ENCODE measurements at regions not wholly inside any gene's neighbourhood (a gene's known extent, or its start where the extent isn't known, plus 50 kb on each side); places are given as distances from the start of the nearest gene placed in this dataset.
"Not testable (repeated sequence)": the region's sequence is repeated elsewhere in the genome, so short reads cannot be mapped to it uniquely, and the experiment has no call there.

DNA sequence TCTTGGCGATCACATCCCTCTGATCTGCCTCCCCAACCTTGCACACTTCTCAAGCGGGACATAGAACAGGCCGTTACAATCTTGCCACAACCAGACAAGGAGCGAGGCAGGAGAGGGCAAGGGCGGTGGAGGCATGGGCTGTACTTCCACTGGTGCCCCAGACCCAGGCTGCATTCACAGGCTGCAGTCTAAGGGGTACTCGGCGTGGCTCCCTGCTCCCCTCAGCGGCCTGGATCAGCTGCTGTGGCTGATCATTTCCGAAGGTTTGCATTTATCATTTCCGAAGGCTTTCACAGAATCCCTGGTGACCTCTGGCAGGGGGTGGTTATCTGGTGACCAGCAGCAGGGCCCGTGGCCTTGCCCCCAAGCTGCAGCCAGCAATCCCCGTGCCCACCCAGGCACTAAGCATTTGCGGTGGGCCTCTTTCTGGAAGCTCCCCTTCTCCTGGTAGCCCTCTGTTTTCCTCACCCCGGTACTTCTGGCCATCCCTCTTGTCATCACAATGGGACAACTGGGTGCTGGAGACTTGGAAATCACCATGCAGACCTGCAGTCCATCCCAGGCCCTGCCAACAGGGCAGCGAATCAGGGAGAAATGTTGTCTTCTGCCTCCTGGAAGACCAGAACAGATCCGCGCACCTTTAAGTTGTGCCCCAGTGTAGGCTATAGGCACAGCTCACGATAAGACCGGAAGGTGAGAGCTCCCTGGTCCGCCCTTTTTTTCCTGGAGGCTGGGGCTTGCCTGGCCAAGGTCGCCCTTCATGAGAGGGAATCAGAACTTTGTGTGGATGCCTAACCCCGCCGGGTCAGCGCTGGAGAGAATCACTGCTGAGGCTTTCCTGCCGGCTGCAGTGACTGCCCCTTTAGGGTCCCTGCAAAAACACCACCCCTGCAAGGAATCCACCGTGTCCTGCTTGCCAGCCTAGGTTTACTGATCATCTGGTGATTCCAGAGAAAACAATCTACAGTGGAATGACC is 1739.1 kb downstream of the TP53TG3F start:
- no peak for DNase-seq

GRCh38 chr16:35200662-35201061 is 1741.2 kb downstream of the TP53TG3F start:
- DNase-seq: no peak

DNA sequence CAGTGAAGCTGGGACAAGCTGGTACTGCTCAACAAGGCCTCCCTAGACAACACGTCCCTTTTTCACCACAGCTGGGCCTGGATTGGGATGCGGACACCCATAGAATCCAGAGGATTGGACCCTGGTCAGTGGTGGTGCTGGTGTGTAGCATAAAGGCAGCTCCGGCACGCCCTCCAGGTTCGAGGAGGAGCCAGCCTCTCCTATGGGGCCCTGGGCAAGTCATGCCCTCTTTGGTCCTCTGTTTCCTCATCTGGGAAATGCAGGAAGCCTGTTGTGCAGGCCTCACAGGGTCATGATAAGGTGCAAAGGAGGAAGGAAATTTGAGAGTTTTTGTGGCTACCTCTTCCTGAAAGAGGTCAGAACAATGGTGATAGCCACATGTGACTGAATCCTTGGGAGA is 1741.7 kb downstream of the TP53TG3F start:
- DNase-seq: no peak

GRCh38 chr16:35203636-35204035 is 1744.2 kb downstream of the TP53TG3F start:
- no peak for DNase-seq

DNA sequence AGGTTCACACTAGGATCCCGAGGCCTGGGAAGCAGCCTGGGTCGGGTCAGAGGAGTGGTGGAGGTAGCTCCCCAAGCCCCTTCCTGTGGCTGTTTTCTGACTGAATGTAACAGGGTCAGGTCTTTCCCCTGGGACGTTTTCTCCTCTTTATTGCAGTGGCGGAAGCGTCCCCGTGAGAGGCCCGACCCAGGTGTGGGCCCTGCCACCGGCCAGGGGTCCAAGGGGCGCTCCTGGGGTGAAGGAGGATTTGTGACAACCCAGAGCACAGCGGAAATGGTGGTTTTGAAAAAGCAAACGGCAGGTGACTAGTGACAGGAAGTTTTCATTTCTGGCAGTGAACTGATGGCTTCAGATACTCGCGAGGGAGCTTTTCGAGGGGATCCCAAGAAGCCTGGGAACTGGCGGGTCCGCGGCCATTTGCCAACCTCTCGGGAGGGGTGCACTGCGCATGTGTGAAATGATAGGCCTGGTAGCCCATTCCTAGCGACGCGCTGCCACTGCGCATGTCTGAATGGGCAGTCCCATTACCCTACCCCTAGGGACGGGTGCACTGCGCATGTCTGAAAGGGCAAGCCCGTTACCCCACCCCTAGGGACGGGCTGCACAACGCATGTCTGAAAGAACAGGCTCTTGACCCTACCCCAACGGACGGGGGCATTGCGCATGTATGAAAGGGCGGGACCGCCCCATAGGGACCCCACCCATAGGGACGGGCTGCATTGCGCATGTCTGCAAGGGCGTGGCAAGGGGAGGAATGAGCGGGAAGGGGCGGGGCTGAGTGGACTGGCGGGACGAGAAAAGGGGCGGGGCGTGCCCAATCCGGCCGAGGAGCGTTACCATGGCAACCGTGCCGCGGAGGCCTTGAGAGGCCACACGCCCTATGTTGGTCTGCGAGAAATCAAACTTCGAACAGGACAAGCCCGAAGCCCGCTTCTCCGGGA is 1747.9 kb downstream of the TP53TG3F start:
- DNase-seq: no peak

GRCh38 chr16:35208001-35208935 is 1748.9 kb downstream of the TP53TG3F start:
- DNase-seq: no peak

- no peak for DNase-seq
These were observed 1751.4 kb downstream of the TP53TG3F start for GRCh38 chr16:35210681-35211433.

DNA sequence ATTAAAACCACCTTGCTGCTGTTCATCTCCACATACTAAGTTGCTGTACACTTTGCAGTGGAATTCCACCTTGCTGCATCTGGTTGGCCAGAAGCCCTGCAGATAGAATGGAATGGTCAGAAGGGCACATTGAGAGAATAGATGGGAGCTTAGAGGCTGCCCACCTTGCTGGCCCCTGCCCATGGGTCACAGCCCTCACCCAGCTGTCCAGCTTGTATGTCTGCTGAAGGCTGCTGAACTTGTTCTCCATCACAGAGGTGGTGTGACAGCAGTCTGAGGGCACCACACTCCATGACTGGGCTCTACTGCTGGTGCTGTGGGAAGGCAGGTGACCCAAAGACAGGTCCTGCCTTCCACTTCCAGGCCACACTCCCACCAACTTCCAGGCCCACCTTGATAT is 1755.4 kb downstream of the TP53TG3F start:
- no peak for DNase-seq

DNA sequence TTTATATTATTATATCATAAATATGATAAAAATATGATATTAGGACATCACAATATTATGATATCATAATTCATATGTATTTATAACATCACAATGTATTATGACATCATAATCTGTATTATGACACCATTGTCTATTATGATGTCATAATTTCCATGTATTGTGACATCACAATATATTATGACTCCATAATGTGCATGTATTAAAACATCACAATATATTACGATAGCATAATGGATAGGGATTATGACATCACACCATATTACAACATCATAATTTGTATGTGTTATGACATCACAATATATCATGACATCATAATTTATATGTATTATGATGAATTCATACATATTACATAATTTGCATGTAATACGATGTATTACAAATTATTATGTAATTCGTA is 1755.9 kb downstream of the TP53TG3F start:
- DNase-seq: no peak

DNA sequence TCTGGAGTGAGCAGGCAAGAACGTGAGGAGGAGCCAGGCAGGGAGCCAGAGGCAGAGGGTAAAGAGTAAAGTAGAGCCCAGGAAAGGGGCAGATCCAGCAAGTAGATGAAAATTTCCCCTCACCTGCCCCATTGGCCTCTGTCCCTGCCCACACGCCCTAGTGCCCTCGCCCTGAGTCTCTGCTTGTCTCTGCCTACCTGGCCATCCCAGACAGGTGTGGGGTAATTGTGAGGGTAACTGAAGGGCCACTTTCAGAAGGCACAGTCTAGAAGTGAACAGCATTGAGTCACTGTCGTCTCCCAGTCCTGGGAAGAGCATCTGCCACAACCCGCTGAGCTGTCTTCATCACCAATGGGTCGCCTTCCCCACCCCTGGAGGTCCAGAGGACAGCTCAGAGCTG is 1756.8 kb downstream of the TP53TG3F start:
- DNase-seq: not testable (repeated sequence)

- DNase-seq: no peak
These were observed 1762.2 kb downstream of the TP53TG3F start for GRCh38 chr16:35221482-35222185.

DNA sequence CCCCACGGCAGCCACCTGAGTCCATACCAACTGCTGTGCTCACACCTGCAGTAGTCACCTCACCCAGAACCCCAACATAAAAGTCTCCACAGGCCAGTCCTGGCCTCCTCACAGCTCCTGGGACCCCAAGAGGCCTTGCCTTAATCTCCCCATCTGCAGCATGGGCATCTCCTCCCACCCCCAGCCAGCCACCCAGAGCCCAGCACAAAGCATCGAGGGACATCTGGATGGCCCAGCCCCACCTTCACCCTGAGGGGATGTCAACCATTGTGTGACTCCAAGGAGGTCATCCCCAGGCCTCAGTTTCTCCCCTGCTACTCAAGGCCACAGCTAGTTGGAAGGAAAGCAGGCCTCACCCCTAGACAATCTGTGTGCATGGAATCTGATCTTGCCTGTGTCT is 1775.3 kb downstream of the TP53TG3F start:
- DNase-seq: no peak

DNA sequence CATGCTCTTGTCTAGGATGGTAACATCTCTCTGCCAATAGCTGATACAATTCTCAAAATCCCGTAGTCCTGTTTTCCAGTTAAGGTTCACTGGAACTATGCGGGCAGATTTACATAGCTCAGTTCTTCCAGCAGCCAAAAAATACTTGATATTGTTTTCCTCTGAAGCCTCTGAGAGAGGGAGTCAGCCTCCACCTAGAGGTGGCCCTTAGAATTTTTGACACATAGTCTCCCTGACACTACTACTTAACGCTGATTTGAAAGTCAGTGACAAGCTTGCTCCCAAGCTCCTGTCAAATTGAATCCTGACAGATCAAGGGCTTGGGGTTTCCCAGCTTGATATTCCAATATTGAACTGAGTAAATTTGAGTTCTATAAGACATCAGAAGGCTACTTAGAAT is 1780.1 kb downstream of the TP53TG3F start:
- no peak for DNase-seq

- no peak for DNase-seq
These were observed 1789.6 kb downstream of the TP53TG3F start for GRCh38 chr16:35249051-35249450.

DNA sequence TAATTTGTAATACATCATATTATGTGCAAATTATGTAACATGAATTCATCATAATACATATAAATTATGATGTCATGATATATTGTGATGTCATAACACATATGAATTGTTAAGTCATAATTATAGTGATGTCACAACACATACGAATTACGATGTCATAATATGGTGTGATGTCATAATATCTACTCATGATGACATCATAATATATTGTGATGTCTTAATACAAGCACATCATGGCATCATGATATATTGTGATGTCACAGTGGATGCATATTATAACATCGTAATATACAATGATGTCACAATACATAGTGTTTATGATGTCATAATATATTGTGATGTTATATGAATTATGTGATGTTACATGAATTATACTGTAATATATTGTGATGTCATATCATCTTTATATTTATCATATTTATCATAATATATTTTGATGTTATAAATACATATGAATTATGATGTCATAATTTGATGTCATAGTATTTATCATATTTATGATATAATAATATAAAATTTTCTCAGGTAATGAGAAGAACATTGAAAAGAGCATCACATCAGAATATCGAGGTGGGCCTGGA is 1793.0 kb downstream of the TP53TG3F start:
- no peak for DNase-seq

GRCh38 chr16:35255186-35255803 is 1795.9 kb downstream of the TP53TG3F start:
- DNase-seq: no peak

GRCh38 chr16:35255816-35256215 is 1796.4 kb downstream of the TP53TG3F start:
- no peak for DNase-seq

- no peak for DNase-seq
These were observed 1799.0 kb downstream of the TP53TG3F start for GRCh38 chr16:35258381-35258780.

DNA sequence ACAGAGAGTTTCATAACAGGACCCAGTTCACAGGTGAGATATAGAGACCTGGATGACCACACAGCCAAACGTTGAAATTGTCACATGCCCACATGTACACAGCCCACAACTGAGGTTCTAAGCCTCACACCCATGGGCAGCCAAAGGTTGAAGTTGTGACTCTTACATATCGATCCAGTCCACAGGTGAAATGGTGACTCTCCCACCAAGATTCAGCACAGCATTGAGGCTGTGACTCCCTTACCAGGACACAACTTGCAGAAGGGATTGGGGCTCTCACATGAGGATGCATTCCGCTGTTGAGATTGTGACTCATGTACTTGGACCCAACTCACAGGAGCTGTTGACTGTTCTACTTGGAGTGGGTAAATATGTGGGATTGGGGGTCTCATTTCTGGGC is 1836.4 kb downstream of the TP53TG3F start:
- no peak for DNase-seq

Data from KG1 (cell line).